ENCODE measurements at regions not wholly inside any gene's neighbourhood (a gene's known extent, or its start where the extent isn't known, plus 50 kb on each side); places are given as distances from the start of the nearest gene placed in this dataset.
"Not testable (repeated sequence)": the region's sequence is repeated elsewhere in the genome, so short reads cannot be mapped to it uniquely, and the experiment has no call there.

- no peak for DNase-seq (ENCODE audit: low spot score)
- H3K27me3 ChIP-seq (ENCODE audit: insufficient read depth, poor library complexity, severe bottlenecking): no peaks in the 10 kb centered on the region
- H3K4me3 ChIP-seq (ENCODE audit: severe bottlenecking): no peak overlapping the region
- peaks cover 13% of the 10 kb centered on the region for H3K4me1 ChIP-seq (ENCODE audit: insufficient read depth, poor library complexity, severe bottlenecking)
- H3K27ac ChIP-seq (ENCODE audit: poor library complexity, severe bottlenecking): no peak overlapping the region
- no peaks in the 10 kb centered on the region for H3K36me3 ChIP-seq (ENCODE audit: low read depth)
- no peaks in the 10 kb centered on the region for H3K9me3 ChIP-seq (ENCODE audit: severe bottlenecking)
- TF ChIP-seq CTCF (IDR thresholded peaks at IDR 0.05; ENCODE audit: poor library complexity, severe bottlenecking): no peak
- no peak for ATAC-seq (ENCODE audit: low read depth)
Observed at GRCh38 chr6:8623441-8623840, 188.1 kb upstream of the SLC35B3 start.

- H3K27me3 ChIP-seq (ENCODE audit: insufficient read depth, poor library complexity, severe bottlenecking): no peaks in the 10 kb centered on the region
- no peaks in the 10 kb centered on the region for H3K4me1 ChIP-seq (ENCODE audit: insufficient read depth, poor library complexity, severe bottlenecking)
- no peak for DNase-seq (ENCODE audit: low spot score)
- TF ChIP-seq CTCF (IDR thresholded peaks at IDR 0.05; ENCODE audit: poor library complexity, severe bottlenecking): no peak
- no peak overlapping the region for H3K4me3 ChIP-seq (ENCODE audit: severe bottlenecking)
- ATAC-seq (ENCODE audit: low read depth): no peak
- H3K36me3 ChIP-seq (ENCODE audit: low read depth): no peaks in the 10 kb centered on the region
- no peak overlapping the region for H3K27ac ChIP-seq (ENCODE audit: poor library complexity, severe bottlenecking)
- no peaks in the 10 kb centered on the region for H3K9me3 ChIP-seq (ENCODE audit: severe bottlenecking)
Observed at GRCh38 chr6:8619853-8620252, 184.5 kb upstream of the SLC35B3 start.

GRCh38 chr6:8619408-8619807 lies 184.1 kb upstream of the SLC35B3 start:
- not testable (repeated sequence) for ATAC-seq (ENCODE audit: low read depth); H3K4me1 ChIP-seq (ENCODE audit: insufficient read depth, poor library complexity, severe bottlenecking); H3K4me3 ChIP-seq (ENCODE audit: severe bottlenecking); DNase-seq (ENCODE audit: low spot score); H3K27ac ChIP-seq (ENCODE audit: poor library complexity, severe bottlenecking); H3K27me3 ChIP-seq (ENCODE audit: insufficient read depth, poor library complexity, severe bottlenecking); H3K9me3 ChIP-seq (ENCODE audit: severe bottlenecking); H3K36me3 ChIP-seq (ENCODE audit: low read depth)

- DNase-seq (ENCODE audit: low spot score): no peak
Observed at GRCh38 chr6:8608737-8609136, 173.4 kb upstream of the SLC35B3 start.

GRCh38 chr6:8589941-8590729 lies 154.8 kb upstream of the SLC35B3 start:
- no peaks in the 10 kb centered on the region for H3K4me1 ChIP-seq (ENCODE audit: insufficient read depth, poor library complexity, severe bottlenecking)
- no peak overlapping the region for H3K27ac ChIP-seq (ENCODE audit: poor library complexity, severe bottlenecking)
- H3K27me3 ChIP-seq (ENCODE audit: insufficient read depth, poor library complexity, severe bottlenecking): no peaks in the 10 kb centered on the region
- H3K36me3 ChIP-seq (ENCODE audit: low read depth): no peaks in the 10 kb centered on the region
- no peak overlapping the region for H3K4me3 ChIP-seq (ENCODE audit: severe bottlenecking)
- TF ChIP-seq CTCF (IDR thresholded peaks at IDR 0.05; ENCODE audit: poor library complexity, severe bottlenecking): no peak
- 0 out of 3 replicates have a peak, but pooled peaks have one; percentile 35 for ATAC-seq (ENCODE audit: low read depth)
- no peak for DNase-seq (ENCODE audit: low spot score)
- no peaks in the 10 kb centered on the region for H3K9me3 ChIP-seq (ENCODE audit: severe bottlenecking)

More at GRCh38 chr6:8608737-8609136, 173.4 kb upstream of the SLC35B3 start:
- ATAC-seq (ENCODE audit: low read depth): no peak
- TF ChIP-seq CTCF (IDR thresholded peaks at IDR 0.05; ENCODE audit: poor library complexity, severe bottlenecking): no peak
- no peaks in the 10 kb centered on the region for H3K27me3 ChIP-seq (ENCODE audit: insufficient read depth, poor library complexity, severe bottlenecking)
- H3K36me3 ChIP-seq (ENCODE audit: low read depth): no peaks in the 10 kb centered on the region
- no peak overlapping the region for H3K4me3 ChIP-seq (ENCODE audit: severe bottlenecking)
- H3K9me3 ChIP-seq (ENCODE audit: severe bottlenecking): no peaks in the 10 kb centered on the region
- H3K4me1 ChIP-seq (ENCODE audit: insufficient read depth, poor library complexity, severe bottlenecking): no peaks in the 10 kb centered on the region
- H3K27ac ChIP-seq (ENCODE audit: poor library complexity, severe bottlenecking): no peak overlapping the region
